ENCODE measurements at regions not wholly inside any gene's neighbourhood (a gene's known extent, or its start where the extent isn't known, plus 50 kb on each side); places are given as distances from the start of the nearest gene placed in this dataset.

- no peak for TF ChIP-seq CTCF (IDR thresholded peaks at IDR 0.05; ENCODE audit: low read depth, low read length, missing input control)
- TF ChIP-seq TAF1 (conservative IDR thresholded peaks at IDR 0.05) = no peak
- no peak for TF ChIP-seq SP1 (IDR thresholded peaks at IDR 0.05)
- TF ChIP-seq NR2F2 (IDR thresholded peaks at IDR 0.05) = no peak
- TF ChIP-seq RAD21 (IDR thresholded peaks at IDR 0.05) = no peak
- no peak for TF ChIP-seq EGR1 (IDR thresholded peaks at IDR 0.05; ENCODE audit: low read depth in 2 of 2)
- no peak for TF ChIP-seq MAX (IDR thresholded peaks at IDR 0.05)
- TF ChIP-seq FOXA1 (IDR thresholded peaks at IDR 0.05) = no peak
- no peak for TF ChIP-seq REST (IDR thresholded peaks at IDR 0.05)
- no peak for TF ChIP-seq HNF4G (IDR thresholded peaks at IDR 0.05)
Observed at GRCh38 chr11:112795911-112796649, 165.1 kb upstream of the NCAM1 start.

Measured in liver (tissue), 3 donors.